ENCODE measurements at regions not wholly inside any gene's neighbourhood (a gene's known extent, or its start where the extent isn't known, plus 50 kb on each side); places are given as distances from the start of the nearest gene placed in this dataset.

- no peak for TF ChIP-seq CTCF (conservative IDR thresholded peaks at IDR 0.05)
- Mint-ChIP-seq H3K27ac (ENCODE audit: unreplicated experiment) (no peak overlapping the region), H3K4me3 (no peak overlapping the region), H3K9me3 (peaks cover 6% of the 10 kb centered on the region), H3K27me3 (ENCODE audit: low read depth) (no peaks in the 10 kb centered on the region), H3K4me1 (peaks cover 5% of the 10 kb centered on the region), H3K36me3 (ENCODE audit: low read depth) (no peaks in the 10 kb centered on the region)
- DNase-seq (ENCODE audit: low read depth, low spot score): no peak
Observed at GRCh38 chr13:47478985-47479384, 522.1 kb downstream of the SUCLA2 start.

- Mint-ChIP-seq H3K9me3 (peaks cover 6% of the 10 kb centered on the region), H3K27me3 (ENCODE audit: low read depth) (no peaks in the 10 kb centered on the region), H3K27ac (ENCODE audit: unreplicated experiment) (no peak overlapping the region), H3K4me3 (no peak overlapping the region), H3K4me1 (peaks cover 13% of the 10 kb centered on the region), H3K36me3 (ENCODE audit: low read depth) (no peaks in the 10 kb centered on the region)
- no peak for TF ChIP-seq CTCF (conservative IDR thresholded peaks at IDR 0.05)
- no peak for DNase-seq (ENCODE audit: low read depth, low spot score)
Observed at GRCh38 chr13:47475441-47475948, 525.6 kb downstream of the SUCLA2 start.

GRCh38 chr13:47474839-47475238 is 526.2 kb downstream of the SUCLA2 start:
- Mint-ChIP-seq H3K9me3 (peaks cover 6% of the 10 kb centered on the region), H3K27ac (ENCODE audit: unreplicated experiment) (no peak overlapping the region)

GRCh38 chr13:47474326-47474725 is 526.7 kb downstream of the SUCLA2 start:
- Mint-ChIP-seq H3K27me3 (ENCODE audit: low read depth) (no peaks in the 10 kb centered on the region), H3K27ac (ENCODE audit: unreplicated experiment) (no peak overlapping the region), H3K4me3 (no peak overlapping the region), H3K9me3 (peaks cover 6% of the 10 kb centered on the region), H3K36me3 (ENCODE audit: low read depth) (no peaks in the 10 kb centered on the region), H3K4me1 (peaks cover 18% of the 10 kb centered on the region)
- no peak for DNase-seq (ENCODE audit: low read depth, low spot score)
- TF ChIP-seq CTCF (conservative IDR thresholded peaks at IDR 0.05): no peak

More at GRCh38 chr13:47474839-47475238, 526.2 kb downstream of the SUCLA2 start:
- H3K27me3 Mint-ChIP-seq (ENCODE audit: low read depth): no peaks in the 10 kb centered on the region
- no peak overlapping the region for H3K4me3 Mint-ChIP-seq
- no peak for DNase-seq (ENCODE audit: low read depth, low spot score)
- no peak for TF ChIP-seq CTCF (conservative IDR thresholded peaks at IDR 0.05)
- peaks cover 15% of the 10 kb centered on the region for H3K4me1 Mint-ChIP-seq
- H3K36me3 Mint-ChIP-seq (ENCODE audit: low read depth): no peaks in the 10 kb centered on the region

- H3K4me1 Mint-ChIP-seq: peaks cover 12% of the 10 kb centered on the region
- no peaks in the 10 kb centered on the region for H3K27me3 Mint-ChIP-seq (ENCODE audit: low read depth)
- H3K36me3 Mint-ChIP-seq (ENCODE audit: low read depth): no peaks in the 10 kb centered on the region
- no peak overlapping the region for H3K4me3 Mint-ChIP-seq
- no peak overlapping the region for H3K27ac Mint-ChIP-seq (ENCODE audit: unreplicated experiment)
- peaks cover under 1% of the 10 kb centered on the region for H3K9me3 Mint-ChIP-seq
- no peak for DNase-seq (ENCODE audit: low read depth, low spot score)
- no peak for TF ChIP-seq CTCF (conservative IDR thresholded peaks at IDR 0.05)
Observed at GRCh38 chr13:47472516-47472915, 528.6 kb downstream of the SUCLA2 start.

Measured in neural crest cell (in vitro differentiated cells).